Endothelial cell of umbilical vein (primary cell): ENCODE measurements at regions not wholly inside any gene's neighbourhood (a gene's known extent, or its start where the extent isn't known, plus 50 kb on each side); places are given as distances from the start of the nearest gene placed in this dataset.

Experiments used
- BruUV-seq: library from RNA; stranded (reverse); fragments of 400-500 nt; replicated peaks from 2 replicates; lab custom pipeline; 2021; lab: Mats Ljungman, UMichigan
- CTCF ChIA-PET: fragments of 300-600, 350-600 bp; sonication (Branson Sonifier 250); formaldehyde crosslinking; loops from one replicate; lab custom pipeline; 2021; ENCODE audit warnings: antibody characterized with exemption, inconsistent platforms; lab: Charles Lee
- POLR2A ChIA-PET: fragments of 300-600, 350-600 bp; sonication (Branson Sonifier 250); formaldehyde crosslinking; loops from one replicate; lab custom pipeline; 2021; ENCODE audit warnings: antibody characterized with exemption, inconsistent platforms; lab: Charles Lee
- DNase-seq: peaks from one replicate; pipeline ENCODE4 v3.0.0-alpha.2; 2011; ENCODE audit warnings: low read depth, low spot score
- FAIRE-seq: peaks from 2 replicates; lab custom pipeline; 2011; peaks lifted over from hg19 to GRCh38; lab: Jason Lieb, UNC
- H2AFZ ChIP-seq: 2 replicates; pipeline ENCODE4 v1.6.0; 2012; ENCODE audit warnings: low read depth, low read length, control low read depth, inconsistent platforms
- H3K27ac ChIP-seq: 2 replicates; pipeline ENCODE4 v1.5.1; 2011; ENCODE audit warnings: low read depth, mild to moderate bottlenecking, control low read depth, low read length, moderate library complexity; ENCODE audit not compliant: insufficient read depth
- H3K27me3 ChIP-seq, 2 experiments: 2 replicates each; pipeline versions ENCODE4 v1.6.0 to v1.6.1; 2011; ENCODE audit warnings: low read length in 2 of 2, mixed read lengths in 1 of 2; ENCODE audit not compliant: control insufficient read depth in 2 of 2, insufficient read depth in 2 of 2
- H3K36me3 ChIP-seq, 2 experiments: 2 replicates in 1 of 2; 3 replicates in 1 of 2; pipeline ENCODE4 v1.5.1; 2011; ENCODE audit warnings: low read length in 2 of 2, mild to moderate bottlenecking in 1 of 2, moderate library complexity in 1 of 2; ENCODE audit not compliant: control insufficient read depth in 2 of 2, insufficient read depth in 2 of 2; ENCODE audit errors: extremely low read depth in 1 of 2
- H3K4me1 ChIP-seq: 3 replicates; pipeline ENCODE4 v1.5.1; 2011; ENCODE audit warnings: mild to moderate bottlenecking, low read length; ENCODE audit not compliant: control insufficient read depth, insufficient read depth; ENCODE audit errors: extremely low read depth
- H3K4me2 ChIP-seq: 2 replicates; pipeline ENCODE4 v1.6.1; 2011; ENCODE audit warnings: low read length, control low read depth, mixed read lengths; ENCODE audit not compliant: insufficient read depth
- H3K4me3 ChIP-seq, 3 experiments: fragments of 200-600 bp in 1 of 3; sonication (generic), shearing (Covaris generic) in 1 of 3; replicated peaks in 1 of 3; 2 replicates each; pipeline ENCODE4 v1.5.1; 2011 to 2016; ENCODE audit warnings: control low read depth in 3 of 3, low read length in 3 of 3, mild to moderate bottlenecking in 2 of 3, inconsistent platforms in 1 of 3, low read depth in 1 of 3, moderate library complexity in 1 of 3; ENCODE audit not compliant: insufficient read depth in 1 of 3
- H3K79me2 ChIP-seq: 2 replicates; pipeline ENCODE4 v1.6.0; 2012; ENCODE audit warnings: low read length, inconsistent platforms; ENCODE audit not compliant: control insufficient read depth, insufficient read depth
- H3K9ac ChIP-seq: replicated peaks from 2 replicates; pipeline ENCODE3; 2011; ENCODE audit warnings: low read length, control low read depth; ENCODE audit not compliant: insufficient read depth; ENCODE audit errors: extremely low read depth
- H3K9me1 ChIP-seq: replicated peaks from 3 replicates; pipeline ENCODE4 v1.6.0; 2011; ENCODE audit warnings: mild to moderate bottlenecking, low read length; ENCODE audit not compliant: control insufficient read depth, insufficient read depth; ENCODE audit errors: extremely low read depth
- H3K9me3 ChIP-seq: replicated peaks from 2 replicates; pipeline ENCODE4 v1.5.1; 2012; ENCODE audit warnings: low read length, inconsistent platforms; ENCODE audit not compliant: control insufficient read depth, insufficient read depth
- H4K20me1 ChIP-seq: replicated peaks from 2 replicates; pipeline ENCODE3; 2011; ENCODE audit warnings: mild to moderate bottlenecking, low read length; ENCODE audit not compliant: control insufficient read depth, insufficient read depth; ENCODE audit errors: extremely low read depth
- CTCF ChIP-seq, 2 donors: IDR thresholded peaks; 1 replicate in 1 of 2; 2 replicates in 1 of 2; pipeline ENCODE4 v1.5.1; 2011; ENCODE audit warnings: low read length in 2 of 2, mild to moderate bottlenecking in 2 of 2, moderate library complexity in 2 of 2, control low read depth in 1 of 2, inconsistent platforms in 1 of 2, low read depth in 1 of 2; ENCODE audit not compliant: insufficient read depth in 1 of 2; ENCODE audit errors: extremely low read depth in 1 of 2
- FOS ChIP-seq: IDR thresholded peaks from 2 replicates; pipeline ENCODE4 v1.6.1; 2011; ENCODE audit warnings: mild to moderate bottlenecking, low read length, moderate library complexity, borderline replicate concordance; ENCODE audit not compliant: insufficient read depth
- JUN ChIP-seq: IDR thresholded peaks from 2 replicates; pipeline ENCODE4 v1.6.1; 2011; ENCODE audit warnings: borderline replicate concordance, low read depth; ENCODE audit not compliant: insufficient read length, insufficient read depth
- MAX ChIP-seq: IDR thresholded peaks from 2 replicates; pipeline ENCODE4 v1.6.1; 2011; ENCODE audit not compliant: insufficient read depth, insufficient read length
- MYC ChIP-seq: IDR thresholded peaks from one replicate; pipeline ENCODE4 v1.6.1; 2011; ENCODE audit warnings: mild to moderate bottlenecking, low read depth, low read length
- POLR2AphosphoS5 ChIP-seq: IDR thresholded peaks from 2 replicates; pipeline ENCODE4 v1.6.1; 2012; ENCODE audit warnings: low read depth, mild to moderate bottlenecking, control low read depth, low read length, moderate library complexity; ENCODE audit not compliant: insufficient read depth
- dilution Hi-C: fragments of 300-500 bp; cut with MboI; formaldehyde crosslinking; loops from one replicate; pipeline ENCODE4 v1.15.0; 2019; ENCODE audit warnings: low sequenced_read_pairs; ENCODE audit not compliant: extremely low pct_ligation_motif_present
- intact Hi-C: fragments of 100-400 bp; cut with micrococcal nuclease; formaldehyde crosslinking; loops from one replicate; pipeline ENCODE4 v1.10.0; 2022

DNA sequence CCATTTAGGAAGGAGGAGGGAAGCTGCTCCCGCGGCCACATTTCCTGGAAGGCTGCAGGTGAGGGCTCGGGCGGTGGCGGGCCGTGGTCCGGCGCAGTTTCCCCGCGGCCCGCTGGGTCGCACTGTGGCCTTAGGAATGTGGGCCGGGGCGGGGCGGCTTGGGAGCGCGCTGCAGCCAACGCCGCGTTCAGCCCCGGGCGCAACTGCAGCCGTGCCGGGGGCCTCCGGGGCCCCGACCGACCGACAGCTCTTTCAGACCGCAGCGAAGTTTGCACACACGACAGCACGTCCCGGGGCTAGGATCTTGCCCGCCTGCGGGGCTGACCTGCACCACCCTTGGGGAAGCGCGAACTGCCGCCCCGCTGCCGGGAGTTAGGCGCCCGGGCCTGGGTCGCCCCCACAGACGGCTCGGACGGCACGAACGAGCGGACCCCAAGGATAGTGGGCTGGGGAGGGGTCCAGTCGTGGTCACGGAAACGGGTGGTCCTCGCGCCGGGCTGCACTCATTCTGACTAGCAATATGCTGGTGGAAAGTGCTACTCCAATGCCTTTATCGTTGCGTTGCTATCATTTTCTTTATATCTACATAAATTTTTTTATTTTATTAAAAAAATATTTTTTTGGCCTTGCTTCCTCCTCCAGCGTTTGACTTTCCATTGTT, 69.9 kb upstream of the DLX2 start:
- H3K4me1 ChIP-seq = peaks cover 4% of the 10 kb centered on the region
- H4K20me1 ChIP-seq = no peaks in the 10 kb centered on the region
- peak overlapping the region; percentile 43 for H3K9ac ChIP-seq
- intact Hi-C loops = loop anchor here (1.0 to 5.0 kb wide), 7 partner anchors 115 to 540 kb away; no protein-coding TSS in a partner anchor
- no peaks in the 10 kb centered on the region for H3K36me3 ChIP-seq
- no peaks in the 10 kb centered on the region for H3K9me3 ChIP-seq
- POLR2A ChIA-PET = interaction anchor here (0.6 to 0.9 kb wide), 2 partner anchors 288 to 683 kb away, joined by 3 to 5 read pairs; no protein-coding TSS in a partner anchor
- peak; percentile 78 for FAIRE-seq
- H3K27me3 ChIP-seq = no peaks in the 10 kb centered on the region
- H3K4me2 ChIP-seq = peak overlapping the region; percentile 53
- TF ChIP-seq POLR2AphosphoS5 (peak; percentile 58), MYC (no peak), CTCF (IDR thresholded peaks at IDR 0.05; ENCODE audit: extremely low read depth in 1 of 2, insufficient read depth in 1 of 2, low read depth in 1 of 2, low read length in 2 of 2) (peak; percentile 83 to 90), JUN (no peak), FOS (no peak), MAX (no peak)
- no TSS peak for BruUV-seq
- peak overlapping the region; percentile 12 to 50 (median 50) for H3K4me3 ChIP-seq
- peak overlapping the region; percentile 81 for H2AFZ ChIP-seq
- dilution Hi-C loops = no loop called here
- H3K9me1 ChIP-seq = no peaks in the 10 kb centered on the region
- no peaks in the 10 kb centered on the region for H3K79me2 ChIP-seq
- no peak overlapping the region for H3K27ac ChIP-seq
- CTCF ChIA-PET = interaction anchor here (0.6 to 10.2 kb wide), 31 partner anchors 14 to 599 kb away, joined by 3 to 263 read pairs (median 4); no protein-coding TSS in a partner anchor
- peak; percentile 52 for DNase-seq
